ENCODE measurements at regions not wholly inside any gene's neighbourhood (a gene's known extent, or its start where the extent isn't known, plus 50 kb on each side); places are given as distances from the start of the nearest gene placed in this dataset.
"Not testable (repeated sequence)": the region's sequence is repeated elsewhere in the genome, so short reads cannot be mapped to it uniquely, and the experiment has no call there.

DNA sequence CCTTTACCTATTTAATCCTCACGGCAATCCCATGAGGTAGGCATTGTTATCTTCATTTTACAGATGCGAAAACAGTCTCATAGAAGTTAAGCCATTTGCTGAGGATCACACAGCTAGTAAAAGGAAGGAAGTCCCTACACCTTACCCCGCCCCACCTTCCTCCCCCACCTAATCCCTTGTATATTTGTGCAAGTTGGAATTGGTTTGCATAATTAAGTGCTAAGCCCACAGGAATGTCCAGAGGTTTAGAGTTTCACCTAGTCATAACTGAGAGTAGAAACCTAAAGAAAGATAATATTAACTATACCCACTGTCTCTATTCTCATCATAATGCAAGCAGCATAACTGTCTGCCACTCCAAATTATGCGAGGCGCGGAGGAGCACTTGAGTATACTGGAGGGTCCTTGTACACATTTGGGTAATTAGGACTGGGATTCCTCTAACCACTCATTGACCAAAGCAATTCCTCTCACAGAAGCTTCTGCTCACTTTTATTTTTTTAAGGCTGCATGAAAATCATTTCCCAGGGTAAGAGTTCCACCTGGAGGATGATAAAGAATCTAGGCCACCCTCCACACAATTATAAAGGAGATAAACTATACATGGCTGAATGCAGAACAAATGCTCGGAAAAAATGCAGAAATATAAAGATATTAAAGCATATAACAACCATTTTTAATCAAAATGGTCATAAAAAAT is 199.9 kb downstream of the FAM181B start:
- no peak for DNase-seq

DNA sequence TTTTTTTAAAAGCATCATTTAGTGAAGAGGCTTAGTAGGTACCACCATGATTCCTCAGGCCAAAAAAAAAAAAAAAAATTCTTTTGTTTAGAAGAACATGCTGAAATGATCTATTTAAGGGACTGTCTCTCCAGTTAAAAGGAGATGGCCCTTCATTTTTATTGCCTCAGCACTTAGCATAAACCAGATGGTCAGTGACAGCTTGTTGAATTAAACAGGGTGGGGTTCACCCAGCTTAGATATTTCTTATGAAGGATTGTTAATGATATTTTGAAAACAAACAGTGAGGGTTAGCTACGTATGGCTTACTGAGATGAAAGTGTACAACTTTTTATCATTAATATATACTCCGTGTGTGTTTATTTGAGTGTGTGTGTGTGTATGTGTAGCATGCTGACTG is 203.7 kb downstream of the FAM181B start:
- no peak for DNase-seq

- no peak for DNase-seq
Observed at GRCh38 chr11:82527081-82527584, 206.5 kb downstream of the FAM181B start.

DNA sequence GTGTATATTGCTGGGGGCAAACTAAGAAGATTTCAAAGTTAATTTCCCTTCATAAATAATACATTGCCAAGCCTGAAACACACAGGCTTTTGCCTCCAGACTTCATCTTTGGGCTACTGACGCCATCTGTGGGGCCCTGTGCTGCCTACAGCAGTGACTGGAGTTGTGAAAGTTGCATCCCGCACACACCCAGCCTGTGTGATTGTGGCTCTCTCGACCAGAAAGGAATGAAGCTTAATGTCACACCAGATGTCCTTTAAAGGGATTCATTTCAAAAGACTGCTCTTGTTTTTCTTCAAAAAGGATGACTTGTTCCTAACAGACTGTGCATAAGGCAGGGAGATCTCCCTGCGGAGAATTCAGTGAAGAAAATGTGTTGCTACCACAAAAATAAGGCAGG is 210.5 kb downstream of the FAM181B start:
- no peak for DNase-seq

- no peak for DNase-seq
Observed at GRCh38 chr11:82521427-82521826, 212.2 kb downstream of the FAM181B start.

DNA sequence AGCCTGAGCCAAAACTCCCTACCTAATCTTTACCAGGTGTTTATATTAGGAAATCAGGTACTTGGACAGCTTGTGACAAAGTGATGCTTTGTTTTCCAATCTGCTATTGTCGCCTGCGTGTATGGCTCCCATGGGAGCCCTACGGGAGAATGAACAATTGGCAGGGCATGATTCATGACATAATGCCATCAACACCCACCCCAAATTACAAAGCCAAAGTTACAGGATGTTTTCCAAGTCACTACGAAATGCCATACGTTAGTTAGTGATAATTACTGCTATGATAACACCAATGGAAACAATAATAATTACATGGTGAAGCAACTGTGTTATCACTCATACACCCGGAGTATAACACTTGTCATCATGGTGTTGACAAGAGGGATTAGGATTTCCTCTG is 226.4 kb downstream of the FAM181B start:
- DNase-seq = no peak

DNA sequence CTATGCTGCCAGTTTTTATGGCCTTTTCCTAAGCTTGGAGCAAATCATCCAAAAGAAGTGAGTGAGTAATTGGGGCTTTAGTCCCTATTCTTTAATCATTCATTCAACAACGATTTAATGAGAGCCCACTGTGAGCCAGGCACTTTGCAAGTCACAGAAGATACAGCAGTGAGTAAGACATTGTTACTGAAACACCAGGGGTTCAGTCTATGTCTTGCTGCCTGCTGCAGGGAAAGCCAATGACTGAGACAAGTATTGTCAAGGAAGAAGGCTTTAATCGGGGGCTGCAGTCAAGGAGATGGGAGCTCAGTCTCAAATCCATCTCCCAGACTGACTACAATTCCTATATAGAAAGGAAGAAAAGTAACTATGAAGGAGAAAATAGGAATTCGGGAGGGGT is 228.3 kb downstream of the FAM181B start:
- no peak for DNase-seq

DNA sequence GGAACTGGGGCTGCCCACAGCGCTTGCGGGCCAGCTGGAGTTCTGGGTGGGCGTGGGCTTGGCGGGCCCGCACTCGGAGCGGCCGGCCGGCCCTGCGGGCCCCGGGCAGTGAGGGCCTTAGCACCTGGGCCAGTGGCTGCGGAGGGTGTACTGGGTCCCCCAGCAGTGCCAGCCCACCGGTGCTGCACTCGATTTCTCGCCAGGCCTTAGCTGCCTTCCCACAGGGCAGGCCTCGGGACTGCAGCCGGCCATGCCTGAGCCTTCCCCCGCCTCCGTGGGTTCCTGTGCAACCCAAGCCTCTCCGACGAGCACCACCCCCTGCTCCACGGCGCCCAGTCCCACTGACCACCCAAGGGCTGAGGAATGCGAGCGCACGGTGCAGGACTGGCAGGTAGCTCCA is 232.5 kb downstream of the FAM181B start:
- DNase-seq = not testable (repeated sequence)

DNA sequence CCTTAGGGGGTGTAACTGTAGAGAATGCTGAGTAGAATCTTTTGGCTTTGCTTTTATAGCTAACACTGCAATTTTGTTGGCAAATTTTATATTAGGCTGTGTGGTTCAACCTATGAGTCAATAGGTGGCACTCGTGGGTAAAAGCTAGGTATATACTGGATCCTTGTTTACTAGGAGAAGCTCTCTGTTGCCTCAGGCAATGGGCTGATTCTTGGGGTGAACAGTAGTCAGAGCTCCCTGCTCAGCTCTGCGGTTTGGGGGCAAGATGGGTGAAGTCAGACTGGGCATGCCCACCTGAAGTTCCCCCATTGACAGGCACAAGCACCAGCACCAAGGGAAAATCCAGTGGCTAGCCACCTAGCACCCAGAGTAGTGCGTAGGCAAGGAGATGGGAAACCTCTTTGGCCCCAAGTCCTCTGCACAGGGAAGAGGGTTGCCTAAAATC is 238.7 kb downstream of the FAM181B start:
- no peak for DNase-seq

DNA sequence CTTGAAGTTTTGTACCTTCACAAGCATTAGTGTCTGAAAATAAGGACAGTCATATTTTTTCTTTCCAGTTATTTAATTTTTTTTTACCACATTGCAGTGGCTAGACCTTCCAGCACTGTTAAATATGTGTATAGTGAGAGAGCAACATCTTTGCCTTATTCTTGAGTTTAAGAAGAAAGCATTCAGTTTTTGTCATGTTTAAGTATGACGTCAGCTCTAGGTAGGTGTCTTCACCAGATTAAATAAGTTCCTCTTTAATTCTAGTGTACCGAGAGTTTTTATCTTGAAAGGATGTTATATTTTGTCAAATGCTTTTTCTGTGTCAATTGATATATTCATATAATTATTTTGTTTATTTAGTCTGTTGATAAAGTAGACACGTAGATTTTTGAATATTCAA is 258.8 kb downstream of the FAM181B start:
- DNase-seq = no peak

- no peak for DNase-seq
Observed at GRCh38 chr11:82465481-82465880, 268.2 kb downstream of the FAM181B start.

DNA sequence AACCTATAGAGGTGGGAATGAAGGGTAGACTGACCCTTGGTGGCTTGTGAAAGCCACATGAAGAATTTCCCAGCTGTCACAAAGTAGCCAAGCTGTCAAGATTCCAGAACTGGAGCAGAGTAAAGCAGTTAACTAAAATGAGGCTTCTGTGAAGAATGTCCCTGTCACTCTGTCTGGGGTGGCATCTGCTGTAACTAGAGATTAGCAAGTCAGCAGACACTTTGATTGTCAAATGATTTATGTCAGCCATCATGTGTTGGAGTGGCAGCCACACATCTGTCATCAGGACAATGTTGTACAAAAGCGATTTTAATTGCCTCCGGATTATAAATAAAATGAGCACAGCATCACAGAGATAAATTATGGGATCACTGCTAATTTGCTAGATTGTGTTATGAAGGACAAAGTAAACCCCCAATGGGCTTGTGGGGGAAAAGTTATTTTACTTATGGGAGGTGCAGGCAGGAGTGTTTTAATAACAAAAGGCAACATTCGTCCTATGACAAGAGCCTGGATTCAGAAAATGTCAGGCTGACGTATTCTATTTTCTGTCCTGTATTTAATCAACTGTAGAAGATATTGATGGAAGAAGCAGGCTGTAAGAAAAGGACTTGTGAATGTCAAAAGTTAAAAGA is 270.9 kb downstream of the FAM181B start:
- no peak for DNase-seq

GRCh38 chr11:82458761-82459160 is 274.9 kb downstream of the FAM181B start:
- no peak for DNase-seq

DNA sequence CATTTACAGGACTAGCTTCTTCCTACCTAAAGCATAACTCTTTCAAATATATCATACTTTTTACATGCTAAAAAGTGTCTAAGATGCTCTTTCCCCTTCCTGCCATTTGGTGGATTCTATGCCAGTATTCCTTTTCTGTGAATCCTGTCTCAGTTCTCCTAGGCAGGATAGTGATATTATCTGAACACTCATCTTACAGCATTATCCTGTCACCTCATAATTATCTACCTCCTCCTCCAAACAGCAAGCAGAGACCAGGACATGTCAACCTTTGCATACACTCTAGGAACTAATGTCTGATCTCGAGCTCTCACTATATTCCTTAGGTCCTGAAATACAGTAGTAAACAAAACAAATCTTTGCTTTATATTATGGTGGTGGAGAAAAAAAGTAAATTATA is 275.5 kb downstream of the FAM181B start:
- DNase-seq = no peak

DNA sequence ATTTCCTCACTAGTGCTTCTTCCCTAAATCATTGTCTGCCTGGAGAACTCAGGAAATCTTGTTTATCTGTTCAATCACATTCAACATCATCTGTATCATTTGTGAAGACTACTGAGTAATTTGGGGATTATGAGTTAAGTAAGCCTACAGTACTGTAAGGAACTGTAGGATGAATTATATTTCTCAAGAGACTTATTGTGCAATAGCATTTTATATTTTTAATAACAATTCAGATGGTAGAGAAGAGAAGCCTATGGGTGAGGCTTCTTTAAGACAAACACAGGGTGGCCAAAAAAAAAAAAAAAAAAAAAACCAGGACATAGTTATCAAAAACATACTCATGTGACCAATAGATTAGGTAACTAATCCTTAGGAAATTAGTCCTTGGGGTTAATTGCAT is 282.7 kb downstream of the FAM181B start:
- no peak for DNase-seq

- DNase-seq = no peak
Observed at GRCh38 chr11:82406611-82407010, 327.1 kb downstream of the FAM181B start.

GRCh38 chr11:82405421-82405820 is 328.2 kb downstream of the FAM181B start:
- no peak for DNase-seq

DNA sequence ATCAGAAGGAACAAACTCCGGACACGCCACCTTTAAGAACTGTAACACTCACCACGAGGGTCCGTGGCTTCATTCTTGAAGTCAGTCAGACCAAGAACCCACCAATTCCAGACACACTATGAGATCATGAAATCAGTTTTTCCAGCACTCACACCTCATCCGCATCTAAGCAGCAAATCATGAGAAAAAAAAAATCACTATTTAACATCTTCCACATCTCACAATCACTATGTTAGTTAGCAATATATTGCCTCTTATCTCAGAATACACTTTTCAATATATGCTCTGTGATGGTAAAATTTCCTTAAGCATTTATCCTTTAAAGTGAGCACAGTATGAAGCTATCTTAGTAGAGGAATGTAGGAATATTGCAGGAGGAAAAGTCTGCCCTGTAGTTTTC is 328.7 kb downstream of the FAM181B start:
- DNase-seq = no peak

DNA sequence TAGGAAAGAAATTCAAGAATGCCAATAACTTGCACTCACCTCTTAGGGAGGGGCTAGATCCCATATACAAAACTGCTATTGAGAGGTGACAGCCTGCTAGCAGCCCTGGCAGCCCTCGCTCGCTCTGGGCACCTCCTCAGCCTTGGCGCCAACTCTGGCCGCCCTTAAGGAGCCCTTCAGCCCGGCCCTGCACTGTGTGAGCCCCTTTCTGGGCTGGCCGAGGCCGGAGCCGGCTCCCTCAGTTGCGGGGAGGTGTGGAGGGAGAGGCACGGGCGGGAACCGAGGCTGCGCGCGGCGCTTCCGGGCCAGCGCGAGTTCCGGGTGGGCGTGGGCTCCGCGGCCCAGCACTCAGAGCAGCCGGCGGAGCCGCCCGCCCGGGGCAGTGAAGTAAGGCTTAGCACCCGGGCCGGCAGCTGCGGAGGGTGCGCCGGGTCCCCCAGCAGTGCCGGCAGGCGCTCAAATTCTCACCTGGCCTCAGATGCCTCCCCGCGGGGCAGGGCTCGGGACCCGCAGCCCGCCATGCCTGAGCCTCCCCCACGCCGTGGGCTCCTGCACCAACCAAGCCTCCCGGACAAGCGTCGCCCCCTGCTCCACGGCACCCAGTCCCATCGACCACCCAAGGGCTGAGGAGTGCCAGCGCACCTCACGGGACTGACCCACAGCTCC is 329.9 kb downstream of the FAM181B start:
- DNase-seq = no peak

- DNase-seq = no peak
Observed at GRCh38 chr11:82398300-82398815, 335.3 kb downstream of the FAM181B start.

DNA sequence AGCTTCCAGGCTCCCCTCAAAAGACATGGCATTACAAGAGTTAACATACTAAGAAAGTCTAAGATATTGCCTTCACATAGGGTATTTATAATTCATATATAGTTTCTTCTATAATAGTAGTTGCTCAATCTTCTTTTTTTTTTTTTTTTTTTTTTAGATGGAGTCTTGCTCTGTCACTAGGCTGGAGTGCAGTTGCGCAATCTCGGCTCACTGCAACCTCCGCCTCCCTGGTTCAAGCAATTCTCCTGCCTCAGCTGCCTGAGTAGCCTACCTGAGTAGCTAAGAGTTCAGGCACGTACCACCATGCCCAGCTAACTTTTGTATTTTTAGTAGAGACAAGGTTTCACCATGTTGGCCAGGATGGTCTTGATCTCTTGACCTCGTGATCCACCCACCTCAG is 337.0 kb downstream of the FAM181B start:
- not testable (repeated sequence) for DNase-seq

GRCh38 chr11:82384308-82384707 is 349.4 kb downstream of the FAM181B start:
- no peak for DNase-seq

DNA sequence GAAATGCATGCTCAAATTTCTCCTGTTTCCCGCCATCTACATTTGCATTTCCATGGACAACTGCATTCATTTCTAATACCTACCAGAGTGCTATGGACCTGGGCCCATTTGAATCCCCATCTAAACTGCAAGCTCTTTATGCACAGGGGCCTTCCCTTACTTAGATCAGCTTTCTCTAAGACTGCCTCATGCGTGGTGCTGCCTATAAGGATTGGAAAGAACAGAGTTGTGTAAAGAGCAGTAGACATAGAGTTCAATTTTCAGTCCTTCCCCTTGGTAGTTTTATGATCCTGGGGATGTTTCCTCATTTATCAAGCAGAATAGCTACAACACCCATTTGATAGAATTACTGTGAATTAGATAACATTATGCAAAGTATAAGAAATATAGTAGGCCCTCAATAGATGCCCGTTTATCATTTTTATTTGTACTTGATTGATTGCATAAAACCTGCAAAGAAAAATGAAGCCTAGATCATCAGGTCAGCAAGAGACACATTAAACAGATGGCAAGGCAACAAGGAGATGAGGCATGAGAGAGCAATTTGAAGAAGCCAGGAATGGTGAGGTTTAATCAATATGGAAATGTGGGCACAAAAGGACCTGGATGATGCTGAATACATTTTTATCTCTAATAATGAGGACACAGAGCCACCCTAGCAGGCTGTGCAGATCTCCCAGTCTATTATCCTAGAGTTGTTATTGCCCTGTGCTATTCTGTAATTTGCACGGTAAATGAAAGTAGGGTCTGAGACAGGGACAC is 359.7 kb downstream of the FAM181B start:
- no peak for DNase-seq
